NK-92 treated with Interleukin-12 subunit alpha and Interleukin-12 subunit beta, amount 100 ng/mL, for 24 hours (cell line): ENCODE measurements at regions not wholly inside any gene's neighbourhood (a gene's known extent, or its start where the extent isn't known, plus 50 kb on each side); places are given as distances from the start of the nearest gene placed in this dataset.

Experiments used
- DNase-seq: peaks from one replicate; lab custom pipeline; 2025; lab: John Stamatoyannopoulos, UW

GRCh38 chrX:39915596-39915995 lies 182.2 kb downstream of the BCOR start:
- no peak for DNase-seq

- no peak for DNase-seq
Observed at GRCh38 chrX:39921838-39922237, 175.9 kb downstream of the BCOR start.

GRCh38 chrX:39922488-39922887 lies 175.3 kb downstream of the BCOR start:
- DNase-seq, result no peak

- DNase-seq, result no peak
Observed at GRCh38 chrX:39922926-39923325, 174.8 kb downstream of the BCOR start.

- DNase-seq, result no peak
Observed at GRCh38 chrX:39927380-39927779, 170.4 kb downstream of the BCOR start.

- no peak for DNase-seq
Observed at GRCh38 chrX:39928704-39929378, 168.9 kb downstream of the BCOR start.

- no peak for DNase-seq
Observed at GRCh38 chrX:39929379-39930025, 168.3 kb downstream of the BCOR start.

- no peak for DNase-seq
Observed at GRCh38 chrX:39930786-39931528, 166.8 kb downstream of the BCOR start.

GRCh38 chrX:39931529-39932282 lies 166.1 kb downstream of the BCOR start:
- no peak for DNase-seq

GRCh38 chrX:39935411-39936064 lies 162.2 kb downstream of the BCOR start:
- DNase-seq, result no peak

- DNase-seq, result peak; percentile 58
Observed at GRCh38 chrX:39936886-39937770, 160.6 kb downstream of the BCOR start.

- no peak for DNase-seq
Observed at GRCh38 chrX:39938466-39938865, 159.3 kb downstream of the BCOR start.

GRCh38 chrX:39939678-39940077 lies 158.1 kb downstream of the BCOR start:
- no peak for DNase-seq

GRCh38 chrX:39941332-39941920 lies 156.3 kb downstream of the BCOR start:
- DNase-seq, result no peak

- no peak for DNase-seq
Observed at GRCh38 chrX:39944416-39944815, 153.3 kb downstream of the BCOR start.

- DNase-seq, result no peak
Observed at GRCh38 chrX:39945709-39946108, 152.0 kb downstream of the BCOR start.

GRCh38 chrX:39946822-39947221 lies 150.9 kb downstream of the BCOR start:
- DNase-seq, result no peak

- no peak for DNase-seq
Observed at GRCh38 chrX:39948582-39948981, 149.2 kb downstream of the BCOR start.

GRCh38 chrX:39950018-39950688 lies 147.6 kb downstream of the BCOR start:
- DNase-seq, result no peak

- no peak for DNase-seq
Observed at GRCh38 chrX:39952989-39953388, 144.8 kb downstream of the BCOR start.
